ENCODE measurements at regions not wholly inside any gene's neighbourhood (a gene's known extent, or its start where the extent isn't known, plus 50 kb on each side); places are given as distances from the start of the nearest gene placed in this dataset.

DNA sequence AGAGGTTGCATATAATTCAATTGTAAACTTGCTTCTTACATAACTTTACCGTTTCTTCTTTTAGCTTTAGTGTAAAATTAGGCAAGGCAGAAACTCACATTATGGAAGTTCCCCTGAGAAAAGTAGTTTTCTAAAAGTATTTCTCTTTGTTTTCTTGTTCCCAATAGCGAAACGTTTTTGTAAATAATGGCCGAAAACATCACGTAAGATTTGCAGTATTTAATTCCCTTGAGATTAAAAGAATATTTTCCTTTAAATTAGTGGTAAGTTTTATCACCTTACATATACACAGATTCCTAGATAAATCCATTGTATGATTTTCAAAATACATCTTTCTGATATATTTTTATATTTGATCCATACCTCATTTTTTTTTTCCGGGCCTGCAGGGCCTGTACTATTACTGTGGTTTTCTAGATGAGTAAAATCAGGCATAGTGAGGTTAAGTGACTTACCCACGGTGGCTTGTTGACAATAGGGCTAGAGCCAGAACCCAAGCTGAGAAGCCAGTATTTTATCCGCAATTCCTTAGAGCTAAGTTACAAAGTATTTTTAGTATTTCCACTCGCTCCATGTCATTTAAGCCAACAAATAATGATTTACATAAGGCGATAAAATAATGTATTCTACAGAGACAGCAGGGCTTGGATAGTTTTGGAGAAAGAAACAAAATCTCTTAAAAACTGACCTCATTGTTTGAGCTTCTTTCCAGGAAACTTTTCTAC is 82.2 kb upstream of the VEGFC start:
- Histone ChIP-seq H3K9me3 (ENCODE audit: control insufficient read depth in 3 of 3, low read length in 3 of 3) (no peaks in the 10 kb centered on the region), H3K4me3 (ENCODE audit: low read length in 3 of 3) (no peak overlapping the region), H3K36me3 (ENCODE audit: control insufficient read depth in 3 of 3, insufficient read depth in 3 of 3, low read length in 3 of 3) (no peaks in the 10 kb centered on the region), H3K27me3 (ENCODE audit: control insufficient read depth in 3 of 3, insufficient read depth in 3 of 3, low read length in 3 of 3) (no peaks in the 10 kb centered on the region), H3K4me1 (ENCODE audit: control insufficient read depth in 3 of 3, insufficient read depth in 3 of 3, low read length in 3 of 3) (no peaks in the 10 kb centered on the region), H3K27ac (ENCODE audit: low read depth, low read length) (no peak overlapping the region), H3K9ac (ENCODE audit: low read depth in 1 of 3, low read length in 3 of 3) (no peak overlapping the region)

DNA sequence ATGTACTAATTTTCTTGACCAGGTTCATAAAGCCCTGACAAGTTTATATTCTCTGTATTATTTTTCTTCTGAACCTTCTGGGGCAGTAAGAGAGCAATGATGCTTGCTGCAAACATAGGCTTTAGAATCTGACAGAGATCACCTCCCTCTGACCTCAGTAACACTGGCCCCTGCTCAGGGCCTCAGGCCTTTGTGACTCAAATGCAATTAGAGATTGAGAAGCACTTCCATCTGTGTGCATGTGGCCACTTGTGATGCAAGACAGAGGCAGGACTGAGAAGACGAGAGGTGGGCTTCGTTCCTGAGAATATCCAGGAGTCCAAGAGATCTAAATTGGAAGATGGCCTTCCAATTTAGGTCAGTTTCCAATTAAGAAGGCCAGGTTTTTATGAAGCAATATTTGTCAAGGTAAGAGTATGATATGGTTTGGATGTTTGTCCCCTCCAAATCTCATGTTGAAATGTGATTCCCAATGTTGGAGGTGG is 82.8 kb upstream of the VEGFC start:
- H3K9ac ChIP-seq (ENCODE audit: low read depth in 1 of 3, low read length in 3 of 3): no peak overlapping the region
- H3K4me3 ChIP-seq (ENCODE audit: low read length in 3 of 3): no peak overlapping the region
- no peaks in the 10 kb centered on the region for H3K36me3 ChIP-seq (ENCODE audit: control insufficient read depth in 3 of 3, insufficient read depth in 3 of 3, low read length in 3 of 3)
- H3K27ac ChIP-seq (ENCODE audit: low read depth, low read length): no peak overlapping the region
- no peaks in the 10 kb centered on the region for H3K27me3 ChIP-seq (ENCODE audit: control insufficient read depth in 3 of 3, insufficient read depth in 3 of 3, low read length in 3 of 3)
- no peaks in the 10 kb centered on the region for H3K4me1 ChIP-seq (ENCODE audit: control insufficient read depth in 3 of 3, insufficient read depth in 3 of 3, low read length in 3 of 3)
- H3K9me3 ChIP-seq (ENCODE audit: control insufficient read depth in 3 of 3, low read length in 3 of 3): no peaks in the 10 kb centered on the region

DNA sequence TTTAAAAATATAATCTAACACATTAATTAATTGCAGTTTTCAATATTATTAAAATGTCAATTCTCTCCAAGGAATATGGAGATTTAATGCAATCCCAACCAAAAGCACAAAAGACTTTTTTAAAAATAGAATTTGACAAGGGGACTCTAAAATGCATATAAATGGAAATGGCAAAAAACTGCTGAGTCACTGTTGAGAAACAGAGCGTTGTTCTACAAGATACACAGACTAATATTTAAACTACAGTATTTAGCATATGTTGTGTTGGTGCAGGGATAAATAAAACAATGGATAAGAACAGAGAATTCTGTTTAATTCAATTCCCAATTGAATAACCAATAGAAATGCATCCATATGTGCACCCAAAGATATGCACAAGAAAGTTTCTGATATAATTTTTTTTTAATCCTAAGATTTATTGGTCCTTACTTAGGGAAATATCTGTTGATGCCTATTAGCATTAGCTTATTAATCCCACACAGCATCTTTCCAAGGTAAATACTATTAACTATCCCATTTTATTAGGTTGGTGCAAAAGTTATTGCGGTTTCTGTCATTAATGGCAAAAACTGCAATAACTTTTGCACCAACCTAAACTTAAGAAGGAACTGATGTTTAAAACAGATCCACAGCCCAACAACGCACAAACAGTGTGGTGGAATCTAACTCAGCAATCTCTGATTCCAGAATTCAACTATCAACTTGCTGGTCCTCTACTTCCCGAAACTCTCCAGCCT is 86.8 kb upstream of the VEGFC start:
- no peak overlapping the region for H3K4me3 ChIP-seq (ENCODE audit: low read length in 3 of 3)
- no peak overlapping the region for H3K9ac ChIP-seq (ENCODE audit: low read depth in 1 of 3, low read length in 3 of 3)
- H3K36me3 ChIP-seq (ENCODE audit: control insufficient read depth in 3 of 3, insufficient read depth in 3 of 3, low read length in 3 of 3): no peaks in the 10 kb centered on the region
- no peaks in the 10 kb centered on the region for H3K9me3 ChIP-seq (ENCODE audit: control insufficient read depth in 3 of 3, low read length in 3 of 3)
- H3K27me3 ChIP-seq (ENCODE audit: control insufficient read depth in 3 of 3, insufficient read depth in 3 of 3, low read length in 3 of 3): peaks cover 0 to 2% (median 0%) of the 10 kb centered on the region in 3 donors
- H3K27ac ChIP-seq (ENCODE audit: low read depth, low read length): no peak overlapping the region
- H3K4me1 ChIP-seq (ENCODE audit: control insufficient read depth in 3 of 3, insufficient read depth in 3 of 3, low read length in 3 of 3): no peaks in the 10 kb centered on the region

DNA sequence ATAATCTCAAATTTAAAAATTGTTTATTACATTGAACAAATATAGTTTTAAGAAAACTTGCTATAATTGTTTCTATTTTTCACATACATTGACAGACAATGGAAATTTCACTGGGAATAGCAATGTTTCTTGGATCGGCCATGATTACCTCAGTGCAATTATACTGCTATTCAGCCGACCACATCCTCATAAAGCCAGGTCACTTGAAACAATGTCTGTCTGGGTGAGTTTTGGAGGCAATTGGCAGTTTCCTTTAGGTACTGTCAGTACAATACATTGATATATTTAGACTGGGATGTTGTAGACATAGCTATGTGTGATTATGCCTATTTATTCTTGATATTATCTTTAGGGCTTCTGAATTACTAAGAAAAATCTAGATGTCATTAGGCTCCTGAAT is 89.5 kb upstream of the VEGFC start:
- Histone ChIP-seq H3K27ac (ENCODE audit: low read depth, low read length) (no peak overlapping the region), H3K36me3 (ENCODE audit: control insufficient read depth in 3 of 3, insufficient read depth in 3 of 3, low read length in 3 of 3) (no peaks in the 10 kb centered on the region), H3K9me3 (ENCODE audit: control insufficient read depth in 3 of 3, low read length in 3 of 3) (no peaks in the 10 kb centered on the region), H3K4me1 (ENCODE audit: control insufficient read depth in 3 of 3, insufficient read depth in 3 of 3, low read length in 3 of 3) (no peaks in the 10 kb centered on the region), H3K4me3 (ENCODE audit: low read length in 3 of 3) (no peak overlapping the region), H3K9ac (ENCODE audit: low read depth in 1 of 3, low read length in 3 of 3) (no peak overlapping the region), H3K27me3 (ENCODE audit: control insufficient read depth in 3 of 3, insufficient read depth in 3 of 3, low read length in 3 of 3) (peaks cover 0 to 2% (median 0%) of the 10 kb centered on the region in 3 donors)

DNA sequence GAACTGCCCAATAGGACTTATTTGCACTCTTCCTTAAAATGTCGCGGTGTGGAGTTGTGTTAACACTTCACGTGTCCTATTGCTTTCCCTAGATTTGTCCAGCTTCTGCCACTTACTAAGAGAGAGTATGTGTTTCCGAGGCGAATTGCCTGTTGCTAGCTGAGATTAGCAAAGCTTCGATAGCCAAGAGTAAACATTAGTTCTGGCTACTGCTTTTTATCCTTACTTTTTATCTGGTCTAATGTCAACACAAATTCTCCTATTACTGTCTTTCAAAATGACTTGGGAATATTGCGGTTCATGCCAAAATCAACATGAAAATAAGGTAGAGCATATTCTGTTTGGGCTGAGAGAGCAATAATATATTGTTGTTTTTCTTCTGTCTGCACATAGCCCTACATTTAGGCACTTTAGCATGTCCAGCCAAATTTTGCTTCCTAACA is 90.4 kb upstream of the VEGFC start:
- Histone ChIP-seq H3K4me3 (ENCODE audit: low read length in 3 of 3) (no peak overlapping the region), H3K9me3 (ENCODE audit: control insufficient read depth in 3 of 3, low read length in 3 of 3) (no peaks in the 10 kb centered on the region), H3K27ac (ENCODE audit: low read depth, low read length) (no peak overlapping the region), H3K4me1 (ENCODE audit: control insufficient read depth in 3 of 3, insufficient read depth in 3 of 3, low read length in 3 of 3) (no peaks in the 10 kb centered on the region), H3K36me3 (ENCODE audit: control insufficient read depth in 3 of 3, insufficient read depth in 3 of 3, low read length in 3 of 3) (no peaks in the 10 kb centered on the region), H3K9ac (ENCODE audit: low read depth in 1 of 3, low read length in 3 of 3) (no peak overlapping the region), H3K27me3 (ENCODE audit: control insufficient read depth in 3 of 3, insufficient read depth in 3 of 3, low read length in 3 of 3) (peaks cover 0 to 2% (median 0%) of the 10 kb centered on the region in 3 donors)

DNA sequence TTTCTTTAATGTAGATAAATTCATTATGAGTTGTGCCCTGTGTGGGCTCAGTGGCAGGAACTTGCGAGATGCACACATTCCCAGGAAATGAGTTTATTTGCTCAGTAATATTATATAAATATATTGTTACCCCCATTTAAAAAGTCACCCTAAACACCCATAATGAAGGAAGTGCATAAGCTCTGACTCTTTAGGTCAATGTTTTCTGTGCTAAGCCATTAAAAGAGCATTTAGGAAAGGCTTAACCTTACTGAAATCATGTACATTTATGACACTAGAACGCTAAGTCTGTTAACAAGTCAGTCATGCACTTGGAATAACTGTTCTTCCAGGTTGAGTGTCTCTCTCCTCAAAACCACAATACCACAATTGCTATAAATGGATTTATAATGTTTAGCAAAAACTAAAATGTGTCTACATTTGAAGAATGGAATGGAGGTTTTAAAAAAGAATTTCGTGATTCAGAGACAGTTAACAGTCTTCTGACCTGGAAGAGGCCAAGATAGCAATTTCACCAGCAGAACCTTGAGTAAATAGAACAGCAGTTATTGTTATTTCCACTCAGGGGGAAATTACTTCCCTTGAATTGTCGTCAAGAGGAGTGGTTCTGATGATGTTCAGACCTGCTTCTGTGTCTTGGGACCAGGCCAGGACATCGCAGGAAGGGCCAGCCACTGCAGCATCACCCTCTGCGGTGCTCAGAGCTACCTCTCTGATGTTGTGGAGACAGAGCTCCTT is 91.1 kb upstream of the VEGFC start:
- no peak overlapping the region for H3K9ac ChIP-seq (ENCODE audit: low read depth in 1 of 3, low read length in 3 of 3)

DNA sequence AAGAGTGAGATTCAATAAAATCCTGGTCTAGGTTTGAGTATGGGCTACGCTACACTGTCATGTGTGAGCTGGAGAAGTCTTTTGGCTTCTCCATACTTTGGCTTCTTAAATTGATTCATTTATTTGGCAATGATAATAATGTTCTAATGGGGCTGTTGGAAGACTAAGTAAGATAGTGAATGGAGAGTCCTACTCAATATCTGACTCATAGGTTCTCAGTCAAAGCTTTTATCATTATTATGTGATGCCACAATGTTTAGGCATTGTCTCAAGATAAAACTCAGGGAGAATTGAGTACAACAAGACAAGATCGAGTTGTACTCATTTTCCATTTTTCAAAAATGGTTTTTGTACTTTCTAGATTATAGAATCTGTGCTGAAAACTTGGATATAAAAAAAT is 92.5 kb upstream of the VEGFC start:
- Histone ChIP-seq H3K36me3 (ENCODE audit: control insufficient read depth in 3 of 3, insufficient read depth in 3 of 3, low read length in 3 of 3) (no peaks in the 10 kb centered on the region), H3K27me3 (ENCODE audit: control insufficient read depth in 3 of 3, insufficient read depth in 3 of 3, low read length in 3 of 3) (peaks cover 0 to 2% (median 0%) of the 10 kb centered on the region in 3 donors), H3K9ac (ENCODE audit: low read depth in 1 of 3, low read length in 3 of 3) (no peak overlapping the region), H3K4me1 (ENCODE audit: control insufficient read depth in 3 of 3, insufficient read depth in 3 of 3, low read length in 3 of 3) (no peaks in the 10 kb centered on the region), H3K9me3 (ENCODE audit: control insufficient read depth in 3 of 3, low read length in 3 of 3) (no peaks in the 10 kb centered on the region), H3K27ac (ENCODE audit: low read depth, low read length) (no peak overlapping the region), H3K4me3 (ENCODE audit: low read length in 3 of 3) (no peak overlapping the region)

More for the DNA sequence above, 91.1 kb upstream of the VEGFC start:
- Histone ChIP-seq H3K36me3 (ENCODE audit: control insufficient read depth in 3 of 3, insufficient read depth in 3 of 3, low read length in 3 of 3) (no peaks in the 10 kb centered on the region), H3K9me3 (ENCODE audit: control insufficient read depth in 3 of 3, low read length in 3 of 3) (no peaks in the 10 kb centered on the region), H3K4me3 (ENCODE audit: low read length in 3 of 3) (no peak overlapping the region), H3K27me3 (ENCODE audit: control insufficient read depth in 3 of 3, insufficient read depth in 3 of 3, low read length in 3 of 3) (peaks cover 0 to 2% (median 0%) of the 10 kb centered on the region in 3 donors), H3K4me1 (ENCODE audit: control insufficient read depth in 3 of 3, insufficient read depth in 3 of 3, low read length in 3 of 3) (no peaks in the 10 kb centered on the region), H3K27ac (ENCODE audit: low read depth, low read length) (no peak overlapping the region)

DNA sequence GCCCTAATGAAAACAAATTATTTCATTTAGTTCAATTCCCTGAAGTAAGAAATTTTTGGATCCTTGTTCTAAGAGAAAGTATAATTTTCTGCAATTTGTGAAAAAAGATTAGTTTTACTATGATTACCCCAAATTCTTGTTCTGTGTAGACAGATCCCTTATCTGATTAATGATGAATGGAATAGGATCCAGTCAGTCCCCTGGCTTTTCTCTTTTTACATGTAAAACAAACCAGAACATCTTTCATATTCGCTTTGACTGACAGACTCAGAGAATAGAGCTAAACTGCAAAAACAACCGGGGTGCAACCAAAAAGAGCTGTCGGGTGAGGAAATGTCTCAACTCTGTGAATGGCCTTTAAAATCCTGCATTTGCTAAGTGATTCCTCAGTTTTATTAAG is 93.4 kb upstream of the VEGFC start:
- Histone ChIP-seq H3K9ac (ENCODE audit: low read depth in 1 of 3, low read length in 3 of 3) (no peak overlapping the region), H3K4me3 (ENCODE audit: low read length in 3 of 3) (no peak overlapping the region), H3K27ac (ENCODE audit: low read depth, low read length) (no peak overlapping the region), H3K9me3 (ENCODE audit: control insufficient read depth in 3 of 3, low read length in 3 of 3) (no peaks in the 10 kb centered on the region), H3K36me3 (ENCODE audit: control insufficient read depth in 3 of 3, insufficient read depth in 3 of 3, low read length in 3 of 3) (no peaks in the 10 kb centered on the region), H3K27me3 (ENCODE audit: control insufficient read depth in 3 of 3, insufficient read depth in 3 of 3, low read length in 3 of 3) (peaks cover 0 to 2% (median 0%) of the 10 kb centered on the region in 3 donors), H3K4me1 (ENCODE audit: control insufficient read depth in 3 of 3, insufficient read depth in 3 of 3, low read length in 3 of 3) (no peaks in the 10 kb centered on the region)

DNA sequence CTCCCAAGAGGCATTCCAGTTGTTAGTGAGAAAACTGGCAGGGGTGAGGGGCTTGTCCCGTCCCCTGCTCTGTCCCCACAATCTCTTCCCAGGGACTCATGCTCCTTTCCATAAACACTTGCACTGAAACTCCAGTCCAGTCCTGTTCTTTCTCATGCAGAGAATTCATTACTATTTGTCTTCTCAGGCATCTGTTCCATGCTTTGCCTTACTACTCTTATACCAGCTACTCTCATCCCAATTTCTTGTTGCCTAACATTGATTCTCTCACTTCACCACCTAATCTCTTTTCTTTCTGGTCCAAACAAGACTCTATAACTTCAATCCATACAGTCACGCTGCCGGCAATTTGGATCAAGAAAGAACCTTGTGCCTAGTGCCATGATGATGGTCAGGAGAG is 97.1 kb upstream of the VEGFC start:
- Histone ChIP-seq H3K27me3 (ENCODE audit: control insufficient read depth in 3 of 3, insufficient read depth in 3 of 3, low read length in 3 of 3) (no peaks in the 10 kb centered on the region), H3K27ac (ENCODE audit: low read depth, low read length) (no peak overlapping the region), H3K36me3 (ENCODE audit: control insufficient read depth in 3 of 3, insufficient read depth in 3 of 3, low read length in 3 of 3) (no peaks in the 10 kb centered on the region), H3K4me3 (ENCODE audit: low read length in 3 of 3) (no peak overlapping the region), H3K9ac (ENCODE audit: low read depth in 1 of 3, low read length in 3 of 3) (no peak overlapping the region), H3K4me1 (ENCODE audit: control insufficient read depth in 3 of 3, insufficient read depth in 3 of 3, low read length in 3 of 3) (no peaks in the 10 kb centered on the region), H3K9me3 (ENCODE audit: control insufficient read depth in 3 of 3, low read length in 3 of 3) (no peaks in the 10 kb centered on the region)

DNA sequence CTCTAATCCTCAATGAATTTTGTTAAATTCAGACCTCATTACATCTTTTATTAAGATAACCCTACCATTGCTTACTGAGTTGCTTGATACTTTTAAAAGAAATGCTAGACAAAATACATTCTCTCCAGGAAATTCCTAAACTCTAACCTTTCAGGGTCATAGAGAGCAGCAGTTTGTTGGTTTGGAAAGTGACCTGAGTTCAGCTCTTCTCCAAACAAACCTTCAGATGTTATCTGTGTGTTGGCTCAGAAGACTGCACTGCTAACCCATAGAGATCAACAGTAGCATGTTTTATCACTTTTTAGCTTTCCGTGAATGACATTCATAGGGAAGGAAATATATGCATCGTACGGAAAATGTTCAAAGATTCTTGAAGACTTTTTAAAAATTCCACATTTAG is 101.8 kb upstream of the VEGFC start:
- Histone ChIP-seq H3K36me3 (ENCODE audit: control insufficient read depth in 3 of 3, insufficient read depth in 3 of 3, low read length in 3 of 3) (no peaks in the 10 kb centered on the region), H3K4me1 (ENCODE audit: control insufficient read depth in 3 of 3, insufficient read depth in 3 of 3, low read length in 3 of 3) (no peaks in the 10 kb centered on the region)

More for the DNA sequence above, 101.8 kb upstream of the VEGFC start:
- Histone ChIP-seq H3K27me3 (ENCODE audit: control insufficient read depth in 3 of 3, insufficient read depth in 3 of 3, low read length in 3 of 3) (no peaks in the 10 kb centered on the region), H3K9ac (ENCODE audit: low read depth in 1 of 3, low read length in 3 of 3) (no peak overlapping the region), H3K27ac (ENCODE audit: low read depth, low read length) (no peak overlapping the region), H3K4me3 (ENCODE audit: low read length in 3 of 3) (no peak overlapping the region), H3K9me3 (ENCODE audit: control insufficient read depth in 3 of 3, low read length in 3 of 3) (no peaks in the 10 kb centered on the region)
